ENCODE measurements at regions not wholly inside any gene's neighbourhood (a gene's known extent, or its start where the extent isn't known, plus 50 kb on each side); places are given as distances from the start of the nearest gene placed in this dataset.

- DNase-seq (ENCODE audit: low spot score), result no peak
Measured at GRCh38 chr2:146025519-146025918, 1505.6 kb upstream of the ZEB2 start.

GRCh38 chr2:146024212-146024743 lies 1504.4 kb upstream of the ZEB2 start:
- no peak for DNase-seq (ENCODE audit: low spot score)

- no peak for DNase-seq (ENCODE audit: low spot score)
Measured at GRCh38 chr2:146004462-146004861, 1484.5 kb upstream of the ZEB2 start.

- no peak for DNase-seq (ENCODE audit: low spot score)
Measured at GRCh38 chr2:146003337-146003736, 1483.4 kb upstream of the ZEB2 start.

- DNase-seq (ENCODE audit: low spot score), result no peak
Measured at GRCh38 chr2:145994910-145995309, 1475.0 kb upstream of the ZEB2 start.

- DNase-seq (ENCODE audit: low spot score), result no peak
Measured at GRCh38 chr2:145992572-145992971, 1472.7 kb upstream of the ZEB2 start.

- no peak for DNase-seq (ENCODE audit: low spot score)
Measured at GRCh38 chr2:145987793-145988192, 1467.9 kb upstream of the ZEB2 start.

GRCh38 chr2:145985517-145985916 lies 1465.6 kb upstream of the ZEB2 start:
- no peak for DNase-seq (ENCODE audit: low spot score)

- DNase-seq (ENCODE audit: low spot score), result peak; percentile 56
Measured at GRCh38 chr2:145984580-145984979, 1464.7 kb upstream of the ZEB2 start.

- no peak for DNase-seq (ENCODE audit: low spot score)
Measured at GRCh38 chr2:145980318-145980717, 1460.4 kb upstream of the ZEB2 start.

GRCh38 chr2:145975406-145975805 lies 1455.5 kb upstream of the ZEB2 start:
- no peak for DNase-seq (ENCODE audit: low spot score)

- no peak for DNase-seq (ENCODE audit: low spot score)
Measured at GRCh38 chr2:145961846-145962245, 1441.9 kb upstream of the ZEB2 start.

GRCh38 chr2:145960479-145961163 lies 1440.7 kb upstream of the ZEB2 start:
- no peak for DNase-seq (ENCODE audit: low spot score)

GRCh38 chr2:145958611-145959010 lies 1438.7 kb upstream of the ZEB2 start:
- no peak for DNase-seq (ENCODE audit: low spot score)

- DNase-seq (ENCODE audit: low spot score), result no peak
Measured at GRCh38 chr2:145957929-145958328, 1438.0 kb upstream of the ZEB2 start.

- no peak for DNase-seq (ENCODE audit: low spot score)
Measured at GRCh38 chr2:145939949-145940348, 1420.0 kb upstream of the ZEB2 start.

GRCh38 chr2:145935016-145935415 lies 1415.1 kb upstream of the ZEB2 start:
- no peak for DNase-seq (ENCODE audit: low spot score)

GRCh38 chr2:145931781-145932395 lies 1412.0 kb upstream of the ZEB2 start:
- peak; percentile 12 for DNase-seq (ENCODE audit: low spot score)

GRCh38 chr2:145930318-145930717 lies 1410.4 kb upstream of the ZEB2 start:
- no peak for DNase-seq (ENCODE audit: low spot score)

- no peak for DNase-seq (ENCODE audit: low spot score)
Measured at GRCh38 chr2:145927131-145927950, 1407.4 kb upstream of the ZEB2 start.

GRCh38 chr2:145925591-145925990 lies 1405.7 kb upstream of the ZEB2 start:
- no peak for DNase-seq (ENCODE audit: low spot score)

- DNase-seq (ENCODE audit: low spot score), result no peak
Measured at GRCh38 chr2:145919477-145919876, 1399.6 kb upstream of the ZEB2 start.

GRCh38 chr2:145918951-145919350 lies 1399.0 kb upstream of the ZEB2 start:
- no peak for DNase-seq (ENCODE audit: low spot score)

Measured in kidney tubule cell (primary cell).